ENCODE measurements at regions not wholly inside any gene's neighbourhood (a gene's known extent, or its start where the extent isn't known, plus 50 kb on each side); places are given as distances from the start of the nearest gene placed in this dataset.
"Not testable (repeated sequence)": the region's sequence is repeated elsewhere in the genome, so short reads cannot be mapped to it uniquely, and the experiment has no call there.

- no peak overlapping the region for H3K27ac Mint-ChIP-seq
- no peaks in the 10 kb centered on the region for H3K9me3 Mint-ChIP-seq
- H3K4me1 Mint-ChIP-seq = no peaks in the 10 kb centered on the region
- ATAC-seq = no peak
- no peaks in the 10 kb centered on the region for H3K36me3 Mint-ChIP-seq
- no peak for DNase-seq (ENCODE audit: low spot score in 2 of 2)
- H3K4me3 Mint-ChIP-seq = no peak overlapping the region
Measured at GRCh38 chr9:119938871-119939270, 569.6 kb upstream of the BRINP1 start.

- no peak for ATAC-seq
- no peaks in the 10 kb centered on the region for H3K9me3 Mint-ChIP-seq
- no peak overlapping the region for H3K4me3 Mint-ChIP-seq
- DNase-seq (ENCODE audit: low spot score in 2 of 2) = no peak
- no peaks in the 10 kb centered on the region for H3K4me1 Mint-ChIP-seq
- no peak overlapping the region for H3K27ac Mint-ChIP-seq
- H3K36me3 Mint-ChIP-seq = no peaks in the 10 kb centered on the region
Measured at GRCh38 chr9:119934497-119934896, 565.3 kb upstream of the BRINP1 start.

- H3K36me3 Mint-ChIP-seq = no peaks in the 10 kb centered on the region
- no peak overlapping the region for H3K4me3 Mint-ChIP-seq
- no peak overlapping the region for H3K27ac Mint-ChIP-seq
- no peak for ATAC-seq
- DNase-seq (ENCODE audit: low spot score in 2 of 2) = no peak
- no peaks in the 10 kb centered on the region for H3K4me1 Mint-ChIP-seq
- no peaks in the 10 kb centered on the region for H3K9me3 Mint-ChIP-seq
Measured at GRCh38 chr9:119933191-119933590, 564.0 kb upstream of the BRINP1 start.

GRCh38 chr9:119924736-119925135 lies 555.5 kb upstream of the BRINP1 start:
- Mint-ChIP-seq H3K27ac (no peak overlapping the region), H3K4me1 (no peaks in the 10 kb centered on the region), H3K36me3 (no peaks in the 10 kb centered on the region), H3K4me3 (no peak overlapping the region), H3K9me3 (peaks cover 10% of the 10 kb centered on the region)
- ATAC-seq = no peak
- DNase-seq (ENCODE audit: low spot score in 2 of 2) = no peak

- H3K4me1 Mint-ChIP-seq = no peaks in the 10 kb centered on the region
- DNase-seq (ENCODE audit: low spot score in 2 of 2) (no peak), ATAC-seq (no peak)
- H3K4me3 Mint-ChIP-seq = no peak overlapping the region
- no peaks in the 10 kb centered on the region for H3K36me3 Mint-ChIP-seq
- no peak overlapping the region for H3K27ac Mint-ChIP-seq
- peaks cover 10% of the 10 kb centered on the region for H3K9me3 Mint-ChIP-seq
Measured at GRCh38 chr9:119917175-119917574, 547.9 kb upstream of the BRINP1 start.

GRCh38 chr9:119907056-119907455 lies 537.8 kb upstream of the BRINP1 start:
- ATAC-seq (no peak), DNase-seq (ENCODE audit: low spot score in 2 of 2) (no peak)
- H3K4me3 Mint-ChIP-seq = no peak overlapping the region
- H3K36me3 Mint-ChIP-seq = no peaks in the 10 kb centered on the region
- no peak overlapping the region for H3K27ac Mint-ChIP-seq
- no peaks in the 10 kb centered on the region for H3K4me1 Mint-ChIP-seq
- H3K9me3 Mint-ChIP-seq = peaks cover 16% of the 10 kb centered on the region

GRCh38 chr9:119905724-119906123 lies 536.5 kb upstream of the BRINP1 start:
- no peak for ATAC-seq
- peaks cover 16% of the 10 kb centered on the region for H3K9me3 Mint-ChIP-seq
- H3K4me1 Mint-ChIP-seq = no peaks in the 10 kb centered on the region
- H3K27ac Mint-ChIP-seq = no peak overlapping the region
- H3K4me3 Mint-ChIP-seq = no peak overlapping the region
- H3K36me3 Mint-ChIP-seq = no peaks in the 10 kb centered on the region
- no peak for DNase-seq (ENCODE audit: low spot score in 2 of 2)

- no peak for DNase-seq (ENCODE audit: low spot score in 2 of 2)
- H3K27ac Mint-ChIP-seq = no peak overlapping the region
- no peak overlapping the region for H3K4me3 Mint-ChIP-seq
- ATAC-seq = no peak
- H3K4me1 Mint-ChIP-seq = no peaks in the 10 kb centered on the region
- no peaks in the 10 kb centered on the region for H3K36me3 Mint-ChIP-seq
- peaks cover 12% of the 10 kb centered on the region for H3K9me3 Mint-ChIP-seq
Measured at GRCh38 chr9:119903851-119904250, 534.6 kb upstream of the BRINP1 start.

- Mint-ChIP-seq H3K36me3 (no peaks in the 10 kb centered on the region), H3K4me3 (no peak overlapping the region), H3K4me1 (no peaks in the 10 kb centered on the region), H3K27ac (no peak overlapping the region), H3K9me3 (peaks cover 10% of the 10 kb centered on the region)
- DNase-seq (ENCODE audit: low spot score in 2 of 2) = no peak
- ATAC-seq = no peak
Measured at GRCh38 chr9:119902611-119903010, 533.4 kb upstream of the BRINP1 start.

- Mint-ChIP-seq H3K4me3 (no peak overlapping the region), H3K9me3 (peaks cover 4% of the 10 kb centered on the region), H3K4me1 (no peaks in the 10 kb centered on the region), H3K36me3 (no peaks in the 10 kb centered on the region), H3K27ac (no peak overlapping the region)
- DNase-seq (ENCODE audit: low spot score in 2 of 2) (no peak), ATAC-seq (no peak)
Measured at GRCh38 chr9:119898316-119898715, 529.1 kb upstream of the BRINP1 start.

- no peak for DNase-seq (ENCODE audit: low spot score in 2 of 2)
- H3K4me1 Mint-ChIP-seq = no peaks in the 10 kb centered on the region
- H3K36me3 Mint-ChIP-seq = no peaks in the 10 kb centered on the region
- ATAC-seq = no peak
- no peak overlapping the region for H3K27ac Mint-ChIP-seq
- H3K9me3 Mint-ChIP-seq = peaks cover 4% of the 10 kb centered on the region
- no peak overlapping the region for H3K4me3 Mint-ChIP-seq
Measured at GRCh38 chr9:119884438-119884837, 515.2 kb upstream of the BRINP1 start.

- DNase-seq (ENCODE audit: low spot score in 2 of 2) (no peak), ATAC-seq (peak; percentile 28)
- no peaks in the 10 kb centered on the region for H3K36me3 Mint-ChIP-seq
- no peak overlapping the region for H3K4me3 Mint-ChIP-seq
- no peaks in the 10 kb centered on the region for H3K4me1 Mint-ChIP-seq
- H3K27ac Mint-ChIP-seq = no peak overlapping the region
- peaks cover 4% of the 10 kb centered on the region for H3K9me3 Mint-ChIP-seq
Measured at GRCh38 chr9:119881898-119882297, 512.7 kb upstream of the BRINP1 start.

- ATAC-seq (no peak), DNase-seq (ENCODE audit: low spot score in 2 of 2) (no peak)
- no peaks in the 10 kb centered on the region for H3K36me3 Mint-ChIP-seq
- no peaks in the 10 kb centered on the region for H3K4me1 Mint-ChIP-seq
- H3K4me3 Mint-ChIP-seq = no peak overlapping the region
- peaks cover 4% of the 10 kb centered on the region for H3K9me3 Mint-ChIP-seq
- no peak overlapping the region for H3K27ac Mint-ChIP-seq
Measured at GRCh38 chr9:119880361-119880760, 511.1 kb upstream of the BRINP1 start.

- ATAC-seq (no peak), DNase-seq (ENCODE audit: low spot score in 2 of 2) (no peak)
- H3K4me1 Mint-ChIP-seq = no peaks in the 10 kb centered on the region
- H3K27ac Mint-ChIP-seq = no peak overlapping the region
- peaks cover 9% of the 10 kb centered on the region for H3K9me3 Mint-ChIP-seq
- H3K36me3 Mint-ChIP-seq = no peaks in the 10 kb centered on the region
- H3K4me3 Mint-ChIP-seq = no peak overlapping the region
Measured at GRCh38 chr9:119877306-119877705, 508.1 kb upstream of the BRINP1 start.

- ATAC-seq (no peak), DNase-seq (ENCODE audit: low spot score in 2 of 2) (no peak)
- no peaks in the 10 kb centered on the region for H3K36me3 Mint-ChIP-seq
- H3K4me3 Mint-ChIP-seq = no peak overlapping the region
- H3K4me1 Mint-ChIP-seq = no peaks in the 10 kb centered on the region
- no peak overlapping the region for H3K27ac Mint-ChIP-seq
- H3K9me3 Mint-ChIP-seq = peaks cover 5% of the 10 kb centered on the region
Measured at GRCh38 chr9:119873877-119874276, 504.6 kb upstream of the BRINP1 start.

GRCh38 chr9:119870251-119870650 lies 501.0 kb upstream of the BRINP1 start:
- H3K9me3 Mint-ChIP-seq; DNase-seq (ENCODE audit: low spot score in 2 of 2); ATAC-seq; H3K4me1 Mint-ChIP-seq; H3K4me3 Mint-ChIP-seq; H3K36me3 Mint-ChIP-seq; H3K27ac Mint-ChIP-seq: not testable (repeated sequence)

- H3K9me3 Mint-ChIP-seq = peaks cover 3% of the 10 kb centered on the region
- H3K36me3 Mint-ChIP-seq = no peaks in the 10 kb centered on the region
- ATAC-seq = no peak
- no peaks in the 10 kb centered on the region for H3K4me1 Mint-ChIP-seq
- no peak overlapping the region for H3K4me3 Mint-ChIP-seq
- DNase-seq (ENCODE audit: low spot score in 2 of 2) = no peak
- no peak overlapping the region for H3K27ac Mint-ChIP-seq
Measured at GRCh38 chr9:119868694-119869093, 499.5 kb upstream of the BRINP1 start.
